GM21381 (cell line): ENCODE measurements at regions not wholly inside any gene's neighbourhood (a gene's known extent, or its start where the extent isn't known, plus 50 kb on each side); places are given as distances from the start of the nearest gene placed in this dataset.
"Not testable (repeated sequence)": the region's sequence is repeated elsewhere in the genome, so short reads cannot be mapped to it uniquely, and the experiment has no call there.

Experiments used
- ATAC-seq: cut with Tn5 transposase; IDR thresholded peaks from one replicate; pipeline ENCODE4 v1.9.1; 2021; ENCODE audit warnings: mild to moderate bottlenecking, moderate library complexity; ENCODE audit not compliant: unreplicated experiment

DNA sequence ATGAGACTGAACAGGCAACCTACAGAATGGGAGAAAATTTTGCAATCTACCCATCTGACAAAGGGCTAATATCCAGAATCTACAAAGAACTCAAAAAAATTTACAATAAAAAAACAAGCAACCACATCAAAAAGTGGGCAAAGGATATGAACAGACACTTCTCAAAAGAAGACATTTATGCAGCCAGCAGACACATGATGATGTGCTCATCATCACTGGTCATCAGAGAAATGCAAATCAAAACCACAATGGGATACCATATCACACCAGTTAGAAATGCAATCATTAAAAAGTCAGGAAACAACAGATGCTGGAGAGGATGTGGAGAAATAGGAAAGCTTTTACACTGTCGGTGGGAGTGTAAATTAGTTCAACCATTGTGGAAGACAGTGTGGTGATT lies 51.7 kb upstream of the PAXBP1 start:
- ATAC-seq = not testable (repeated sequence)

DNA sequence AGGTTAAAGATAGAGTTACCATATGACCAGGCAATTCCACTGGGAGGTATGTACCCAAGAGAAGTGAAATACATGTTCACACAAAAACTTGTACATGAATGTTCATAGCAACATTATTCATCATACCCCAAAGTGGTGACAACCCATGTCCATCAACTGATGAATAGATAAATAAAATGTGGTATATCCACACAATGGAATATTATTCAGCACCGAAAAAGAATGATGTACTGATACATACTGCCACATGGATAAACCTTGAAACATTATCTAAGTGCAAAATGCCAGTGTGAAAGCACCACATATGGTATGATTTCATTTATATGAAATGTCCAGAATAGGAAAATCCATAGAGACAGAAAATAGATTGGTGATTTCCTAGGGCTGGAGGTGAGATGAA lies 53.4 kb upstream of the PAXBP1 start:
- no peak for ATAC-seq

DNA sequence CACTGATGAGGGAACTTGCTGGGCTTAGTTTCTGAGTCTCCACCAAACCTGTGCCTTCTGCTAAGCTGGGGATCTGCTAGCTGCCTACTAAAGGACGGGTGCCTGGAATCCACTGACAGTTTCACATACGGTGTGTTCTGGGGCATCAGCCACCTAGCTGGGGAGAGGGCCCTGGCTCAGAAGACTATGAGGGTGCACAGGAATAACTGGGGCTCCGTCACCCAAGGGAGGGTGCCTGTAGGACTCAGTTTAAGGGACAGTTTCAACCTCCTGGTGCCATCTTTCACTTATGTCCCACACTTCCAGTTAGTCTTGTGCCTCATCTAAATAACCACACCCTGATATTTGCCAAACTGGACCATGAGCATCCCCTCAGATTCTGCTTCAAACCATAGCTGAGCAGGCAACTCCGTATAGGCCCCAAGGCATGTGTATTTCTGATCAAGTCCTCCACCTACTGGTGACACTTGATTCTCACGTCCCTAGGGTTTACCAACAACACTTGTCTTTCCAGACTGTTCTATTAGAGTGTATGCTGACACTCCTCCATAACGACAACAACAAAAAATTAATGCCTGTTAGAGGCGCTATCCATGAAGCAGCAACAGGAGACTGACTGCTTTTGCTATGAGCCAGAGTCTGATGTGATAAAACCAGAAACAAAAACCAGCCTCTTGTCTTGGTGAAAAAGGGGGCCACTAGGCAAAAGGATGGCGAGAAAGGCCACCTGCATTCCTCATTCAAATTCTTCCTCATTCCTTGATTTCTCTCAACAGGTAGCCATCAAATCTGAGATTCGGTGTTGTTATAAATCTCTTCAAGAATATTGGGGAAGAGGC lies 55.0 kb upstream of the PAXBP1 start:
- ATAC-seq = no peak

DNA sequence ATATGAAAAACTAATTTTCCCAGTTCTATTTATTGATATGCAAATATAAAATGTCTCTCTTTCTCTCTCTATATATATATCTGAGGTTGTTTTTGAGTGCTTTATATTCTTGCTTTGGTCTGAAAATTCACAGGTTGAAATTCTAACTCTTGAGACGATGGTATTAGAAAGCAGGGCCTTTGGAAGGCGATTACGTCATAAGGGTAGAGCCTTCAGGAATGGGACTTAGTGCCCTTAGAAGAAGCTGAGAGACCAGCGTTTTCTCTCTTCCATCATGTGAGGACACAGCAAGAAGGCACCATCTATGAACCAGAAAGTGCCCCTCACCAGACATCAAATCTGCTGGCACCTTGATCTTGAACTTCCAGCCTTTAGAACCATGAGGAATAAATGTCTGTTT lies 57.4 kb upstream of the PAXBP1 start:
- no peak for ATAC-seq

DNA sequence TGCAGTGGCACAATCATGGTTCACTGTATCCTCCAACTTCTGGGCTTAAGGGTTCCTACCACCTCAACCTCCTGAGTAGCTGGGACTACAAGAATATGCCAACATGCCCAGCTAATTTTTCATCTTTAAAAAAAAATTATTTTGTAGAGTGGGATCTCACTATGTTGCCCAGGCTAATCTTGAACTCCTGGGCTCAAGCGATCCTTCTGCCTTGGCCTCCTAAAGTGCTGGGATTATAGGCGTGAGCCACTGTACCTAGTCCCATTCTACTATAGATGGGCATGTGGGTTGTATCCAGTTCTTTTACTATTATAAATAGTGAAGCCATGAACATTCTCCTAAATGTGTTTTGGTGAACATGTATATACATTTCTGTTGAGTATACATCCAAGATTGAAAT lies 57.9 kb upstream of the PAXBP1 start:
- no peak for ATAC-seq

DNA sequence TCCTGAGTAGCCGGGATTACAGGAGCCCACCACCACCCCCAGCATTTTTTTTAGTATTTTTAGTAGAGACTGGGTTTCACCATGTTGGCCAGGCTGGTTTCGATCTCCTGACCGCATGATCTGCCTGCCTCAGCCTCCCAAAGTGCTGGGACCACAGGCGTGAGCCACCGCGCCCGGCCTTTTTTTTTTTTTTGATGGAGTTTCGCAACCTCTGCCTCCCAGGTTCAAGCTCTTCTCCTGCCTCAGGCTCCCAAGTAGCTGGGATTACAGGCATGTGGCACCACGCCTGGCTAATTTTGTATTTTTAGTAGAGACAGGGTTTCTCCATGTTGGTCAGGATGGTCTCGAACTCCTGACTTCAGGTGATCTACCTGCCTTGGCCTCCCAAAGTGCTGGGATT lies 60.2 kb upstream of the PAXBP1 start:
- not testable (repeated sequence) for ATAC-seq

DNA sequence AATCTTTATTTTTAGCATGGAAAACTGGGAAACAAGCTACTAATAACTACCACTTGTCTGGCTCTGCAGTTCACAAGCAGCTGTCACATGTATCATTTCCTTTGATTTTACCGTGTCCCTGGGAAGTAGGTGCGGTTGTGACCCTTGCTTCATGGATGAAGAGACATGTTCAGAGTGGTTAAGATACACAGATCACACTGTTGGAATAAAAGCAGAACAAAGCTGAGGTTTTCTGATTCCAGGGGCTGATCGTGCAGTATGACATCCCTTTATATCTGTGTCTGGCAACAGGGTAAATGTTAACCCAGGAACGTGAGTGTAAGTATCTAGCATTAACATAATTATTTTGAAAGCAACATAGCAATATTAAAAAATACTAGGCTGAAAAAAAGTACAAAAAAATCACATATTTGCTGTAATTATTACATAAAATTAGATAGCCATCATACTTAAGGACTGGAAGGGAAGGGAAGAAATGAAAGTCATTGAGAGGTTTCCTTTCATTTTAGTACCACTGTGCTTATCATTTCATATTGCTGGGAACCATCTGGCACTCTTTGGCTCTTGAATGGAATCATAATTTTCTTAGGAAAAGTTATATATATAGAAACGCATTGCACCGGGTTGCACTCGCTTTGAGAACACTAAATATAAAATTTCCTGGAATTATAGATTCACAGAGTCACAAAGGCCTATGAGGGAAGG lies 62.8 kb upstream of the PAXBP1 start:
- no peak for ATAC-seq

DNA sequence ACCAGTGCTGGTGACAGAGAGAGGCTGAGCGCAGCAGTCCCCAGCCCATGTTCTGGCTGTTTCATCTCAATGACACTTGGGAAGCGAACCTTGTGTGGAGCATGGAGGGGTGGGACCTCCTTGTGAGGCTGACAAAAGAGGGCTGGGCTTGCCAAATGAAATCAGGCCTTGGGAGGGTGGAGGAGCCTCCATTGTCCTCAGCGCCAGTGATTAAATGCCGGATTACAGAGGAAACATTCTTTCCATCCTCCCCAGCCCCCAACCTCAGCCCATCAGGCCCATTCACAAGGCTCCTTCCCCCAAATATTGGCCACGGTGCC lies 63.3 kb upstream of the PAXBP1 start:
- no peak for ATAC-seq

DNA sequence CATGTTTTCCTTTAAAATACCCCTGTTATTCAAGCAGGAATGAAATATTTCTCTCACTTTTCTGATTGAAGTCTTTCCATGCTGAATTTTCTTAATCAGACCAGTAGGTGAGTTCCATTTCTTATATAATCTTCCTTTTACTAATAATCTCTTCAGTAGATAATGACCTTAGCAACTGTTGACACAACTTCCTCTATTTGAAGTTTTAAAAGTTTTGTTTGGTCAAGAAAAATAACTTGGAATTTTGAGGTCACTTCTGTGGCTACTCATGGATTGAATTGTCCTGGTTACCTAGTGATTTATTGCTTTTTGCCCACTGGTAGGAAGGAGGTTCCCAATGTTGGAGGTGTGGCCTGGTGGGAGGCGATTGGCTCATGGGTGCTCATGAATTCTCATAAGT lies 70.6 kb upstream of the PAXBP1 start:
- no peak for ATAC-seq

DNA sequence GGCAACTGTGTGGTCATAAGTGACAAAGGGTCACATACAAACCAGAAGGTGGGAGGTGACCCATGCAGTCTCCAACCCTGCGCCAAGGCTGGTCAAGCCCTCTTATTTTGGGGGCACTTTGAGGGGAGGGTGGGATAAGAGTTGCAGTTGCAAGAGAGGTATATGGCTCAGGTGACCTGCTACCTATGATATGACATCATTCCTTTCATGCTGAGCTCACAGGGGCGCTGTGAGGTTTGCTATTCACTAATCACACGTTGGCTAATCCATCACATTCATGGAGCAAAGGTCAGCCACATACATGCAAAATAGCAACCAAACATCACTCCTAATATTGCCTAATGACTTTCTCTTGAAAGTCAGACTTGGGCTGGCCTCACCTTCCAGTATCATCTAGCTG lies 72.0 kb upstream of the PAXBP1 start:
- no peak for ATAC-seq

DNA sequence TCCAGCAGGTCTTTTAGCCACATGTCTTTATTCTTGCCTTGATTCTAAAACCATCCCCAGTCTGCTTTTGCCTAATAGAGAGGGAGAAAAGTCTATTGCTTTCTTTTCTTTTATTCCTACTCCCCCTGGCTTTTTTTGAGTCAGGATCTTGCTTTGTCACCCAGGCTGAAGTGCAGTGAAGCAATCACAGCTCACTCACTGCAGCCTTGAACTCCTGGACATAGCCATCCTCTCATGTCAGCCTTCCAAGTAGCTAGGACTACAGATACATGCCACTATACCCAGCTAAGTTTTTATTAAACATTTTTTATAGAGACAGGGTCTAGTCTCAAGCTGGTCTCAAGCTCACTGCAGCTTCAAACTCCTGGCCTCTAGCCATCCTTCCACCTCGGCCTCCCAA lies 72.5 kb upstream of the PAXBP1 start:
- no peak for ATAC-seq

DNA sequence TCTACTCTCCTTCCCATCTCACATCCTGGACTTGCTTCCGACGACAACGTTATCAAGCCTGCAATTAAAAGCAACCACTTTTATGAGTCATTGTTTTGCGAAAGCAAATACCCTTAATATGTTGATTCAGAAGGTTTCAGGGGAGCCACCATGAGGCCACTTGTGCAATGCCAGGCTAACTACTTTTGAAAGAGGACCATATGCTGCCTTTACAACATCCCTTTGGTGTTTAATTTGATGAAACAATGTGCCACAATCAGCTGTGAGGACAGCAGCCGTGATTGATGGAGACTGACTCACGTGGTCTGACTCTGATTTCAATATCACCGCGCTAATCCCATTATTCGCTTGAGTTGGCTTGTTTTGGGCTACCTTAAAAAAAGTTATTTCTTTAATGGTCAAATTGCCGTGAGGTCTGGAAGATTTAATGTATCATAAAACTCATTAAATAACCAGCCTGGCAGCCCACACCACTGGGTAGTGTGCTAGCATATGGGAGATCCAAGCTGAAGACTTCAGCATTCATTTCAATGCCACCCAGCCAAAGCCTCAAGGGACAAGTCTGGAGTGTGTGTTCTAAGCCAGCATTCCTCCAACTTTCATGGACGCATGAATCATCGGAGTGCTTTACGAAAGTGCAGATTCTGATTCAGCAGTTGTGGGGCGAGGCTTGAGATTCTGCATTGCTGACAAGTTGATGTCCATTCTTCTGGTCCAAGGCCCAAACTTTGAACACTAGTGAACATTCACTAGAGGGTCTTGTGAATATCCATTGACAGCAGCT lies 73.3 kb upstream of the PAXBP1 start:
- no peak for ATAC-seq

DNA sequence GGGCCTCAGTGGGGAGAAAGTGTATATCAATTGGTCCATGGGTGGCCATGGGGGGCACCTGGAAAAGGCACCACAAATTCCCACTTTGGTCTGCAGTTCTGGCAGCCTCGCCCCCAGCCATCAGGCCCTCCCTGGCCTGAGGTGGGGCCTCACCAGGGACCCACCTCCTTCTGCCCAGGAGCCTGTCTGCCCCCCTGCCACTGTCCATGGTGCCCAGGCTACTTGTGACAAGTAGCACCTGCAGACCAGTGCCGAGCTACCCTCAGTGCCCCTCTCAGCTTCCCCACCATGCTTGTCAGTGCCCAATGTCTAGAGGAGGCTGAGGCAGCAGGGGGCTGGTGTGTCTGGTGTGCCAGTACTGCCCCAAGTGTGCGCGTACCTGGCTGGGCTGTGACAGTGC lies 87.1 kb upstream of the PAXBP1 start:
- no peak for ATAC-seq

DNA sequence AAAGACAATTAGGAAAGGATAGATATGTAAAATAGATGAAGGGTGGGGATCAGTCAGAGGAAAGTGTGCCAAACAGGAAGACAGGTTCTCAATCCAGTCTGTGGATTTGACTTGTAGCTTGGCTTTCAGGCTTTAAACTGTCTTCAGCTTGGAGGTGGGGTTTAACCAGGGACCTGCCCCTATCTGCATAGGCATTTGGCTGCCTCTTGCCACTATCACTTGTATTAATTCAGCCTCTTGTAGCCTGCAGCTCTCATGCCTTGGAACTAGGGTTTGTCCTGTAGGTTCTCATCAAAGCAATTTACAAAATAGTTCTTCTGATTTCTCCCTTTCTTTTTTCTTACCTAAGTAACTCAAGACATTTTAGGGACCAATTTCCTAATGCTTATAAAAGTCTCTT lies 88.8 kb upstream of the PAXBP1 start:
- no peak for ATAC-seq

DNA sequence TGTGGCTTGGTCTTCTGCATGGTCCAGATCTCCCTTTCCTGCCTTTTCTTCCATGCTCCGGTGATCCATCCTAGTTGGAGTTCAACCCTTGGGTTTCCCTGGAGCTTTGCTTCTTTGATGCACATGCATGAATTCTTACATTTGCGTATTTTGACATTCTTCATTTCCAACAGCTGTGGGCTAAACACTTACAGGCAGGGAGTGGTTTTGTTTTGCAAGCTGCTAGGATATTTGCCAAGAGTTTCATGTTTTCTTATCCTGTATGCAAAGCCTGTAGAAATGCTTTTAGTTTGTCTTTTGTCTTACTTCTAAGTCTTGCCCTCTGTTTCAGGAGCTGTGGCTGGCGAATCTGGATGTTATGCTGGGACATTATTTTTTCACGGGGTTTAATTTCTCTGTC lies 90.3 kb upstream of the PAXBP1 start:
- ATAC-seq = no peak

DNA sequence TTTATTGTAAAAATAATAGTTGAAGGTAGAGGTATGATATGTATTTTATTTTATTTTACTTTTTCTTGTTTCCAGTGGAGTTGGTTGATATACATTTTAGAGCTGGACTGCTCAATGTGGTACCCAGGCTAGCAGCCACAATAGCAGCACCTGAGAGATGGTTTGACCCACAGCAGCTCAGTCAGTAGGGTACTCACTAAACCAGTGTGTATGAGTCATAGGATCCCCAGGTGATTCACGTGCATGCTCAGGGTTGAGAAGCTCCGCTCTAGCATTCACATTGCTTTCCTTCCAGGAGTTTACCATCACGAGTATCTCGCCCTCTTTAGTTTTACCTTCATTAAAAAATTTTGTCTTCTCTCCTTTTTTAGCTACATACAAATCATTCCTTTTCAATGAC lies 96.0 kb upstream of the PAXBP1 start:
- ATAC-seq = no peak

DNA sequence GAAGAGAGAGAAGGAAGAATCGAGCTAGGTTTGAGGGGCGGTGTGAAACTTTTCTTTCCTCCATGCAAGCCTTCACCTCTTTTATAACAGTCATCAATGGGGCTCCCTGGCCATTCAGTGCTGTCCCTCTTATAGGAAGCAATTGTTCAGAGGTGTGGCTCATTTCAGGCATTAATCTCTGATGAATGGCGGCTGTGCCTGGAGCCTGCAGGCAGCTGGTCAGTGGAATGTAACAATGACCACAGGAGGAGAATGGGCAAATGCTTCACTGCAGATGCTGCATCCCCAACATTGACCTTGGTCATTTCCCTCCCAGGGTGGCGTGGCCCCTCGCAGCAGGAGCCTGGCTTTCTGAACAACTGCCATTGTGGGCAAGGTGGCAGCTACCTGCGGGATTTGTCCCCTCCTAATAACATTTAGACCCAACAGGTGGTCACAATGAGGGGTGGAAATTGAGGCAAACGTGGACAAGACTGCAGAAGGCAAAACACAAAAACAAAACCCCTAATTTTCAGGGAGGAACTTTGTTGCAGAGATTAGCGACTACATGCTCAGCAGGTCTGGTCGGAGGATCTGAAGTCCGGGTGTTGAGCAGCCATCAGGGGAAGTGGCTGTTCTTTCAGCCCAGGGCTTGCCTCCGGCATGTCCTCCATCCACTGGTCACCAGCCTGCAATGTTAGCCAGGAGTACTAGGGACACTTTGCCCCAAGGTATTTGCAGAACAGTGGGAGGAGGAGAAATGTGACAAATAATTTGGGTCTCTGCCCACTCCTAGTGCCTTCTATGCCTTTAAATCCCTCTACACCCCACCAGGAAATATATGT lies 97.3 kb upstream of the PAXBP1 start:
- no peak for ATAC-seq

DNA sequence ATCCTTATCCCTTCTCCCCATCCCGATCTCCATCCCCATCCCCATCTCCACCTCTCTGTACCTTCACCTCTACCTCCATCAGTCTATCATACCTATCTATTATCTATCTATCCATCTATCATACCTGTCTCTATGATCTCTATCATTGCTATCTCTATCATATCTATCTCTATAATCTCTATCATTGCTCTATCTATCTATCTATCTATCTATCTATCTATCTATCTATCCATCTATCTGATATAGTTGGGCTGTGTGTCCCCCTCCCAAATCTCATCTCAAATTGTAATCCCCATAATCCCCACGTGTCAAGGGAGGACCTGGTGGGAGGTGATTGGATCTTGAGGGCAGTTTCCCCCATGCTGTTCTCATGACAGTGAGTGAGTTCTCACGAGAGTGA lies 97.9 kb upstream of the PAXBP1 start:
- no peak for ATAC-seq

DNA sequence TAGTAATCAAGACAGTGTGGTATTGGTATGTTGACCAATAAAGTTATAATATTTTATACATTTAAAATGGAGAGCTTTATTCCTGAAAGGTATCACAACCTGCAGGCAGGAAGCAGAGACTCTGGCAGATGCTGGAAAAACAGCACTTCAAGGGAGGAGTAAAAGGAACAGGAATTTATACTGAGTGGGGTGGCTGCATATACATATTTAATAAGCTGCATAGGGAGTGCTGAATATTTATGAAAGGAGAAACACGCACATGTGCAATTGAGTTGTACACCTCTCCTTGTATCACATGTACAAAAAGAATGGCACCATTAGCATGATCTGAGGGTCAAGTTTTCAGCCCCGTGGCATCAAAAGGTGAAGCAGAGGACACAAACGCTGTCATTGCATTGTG lies 104.9 kb upstream of the PAXBP1 start:
- no peak for ATAC-seq

DNA sequence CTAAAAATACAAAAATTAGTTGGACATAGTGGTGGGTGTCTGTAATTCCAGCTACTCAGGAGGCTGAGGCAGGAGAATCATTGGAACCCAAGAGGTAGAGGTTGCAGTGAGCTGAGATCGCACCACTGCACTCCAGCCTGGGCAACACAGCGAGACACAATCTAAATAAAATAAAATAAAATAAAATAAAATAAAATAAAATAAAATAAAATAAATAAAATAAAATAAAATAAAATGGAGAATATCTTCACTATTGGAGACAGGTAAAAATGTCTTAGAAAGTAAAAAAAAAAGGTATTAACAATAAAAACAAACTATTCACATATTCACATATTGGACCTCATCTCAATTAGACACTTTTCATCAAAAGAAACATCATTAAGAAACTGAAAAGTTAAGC lies 106.3 kb upstream of the PAXBP1 start:
- ATAC-seq = not testable (repeated sequence)

DNA sequence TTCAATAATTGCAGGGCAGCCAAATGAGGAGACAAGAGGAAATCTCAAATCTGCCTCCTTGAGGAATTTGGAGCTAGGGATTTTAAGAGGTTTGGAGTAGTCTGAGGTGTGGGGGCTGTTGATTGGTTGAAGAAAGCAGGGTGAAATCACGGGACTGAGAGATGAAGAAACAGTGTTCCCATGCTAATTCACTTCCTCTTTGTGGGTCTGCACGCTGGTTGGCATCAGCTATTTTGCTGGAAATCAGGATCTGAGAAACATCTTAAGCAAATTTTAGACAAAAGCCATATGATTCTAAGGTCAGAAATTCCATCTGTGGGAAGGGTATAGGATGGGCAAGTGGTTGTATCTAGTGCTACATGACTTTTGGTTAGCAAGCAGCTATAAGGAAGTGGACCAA lies 107.1 kb upstream of the PAXBP1 start:
- ATAC-seq = no peak
